ENCODE measurements at regions not wholly inside any gene's neighbourhood (a gene's known extent, or its start where the extent isn't known, plus 50 kb on each side); places are given as distances from the start of the nearest gene placed in this dataset.

- Histone ChIP-seq H3K23ac (ENCODE audit: insufficient read length) (no peak overlapping the region), H3K36me3 (ENCODE audit: control insufficient read depth in 2 of 4, insufficient read depth in 4 of 4, low read length in 3 of 4) (no peaks in the 10 kb centered on the region), H3K9me3 (ENCODE audit: insufficient read depth in 2 of 2, low read depth in 1 of 2, low read length in 1 of 2) (no peaks in the 10 kb centered on the region), H3K27ac (ENCODE audit: low read depth, low read length) (no peak overlapping the region), H3K9ac (replicated peaks in 1 of 4; ENCODE audit: extremely low read depth in 1 of 4, low read depth in 3 of 4, low read length in 3 of 4) (no peak overlapping the region), H3K23me2 (ENCODE audit: low read depth, low read length) (no peaks in the 10 kb centered on the region), H4K91ac (replicated peaks; ENCODE audit: insufficient read length, low read length) (no peak overlapping the region), H3K14ac (ENCODE audit: insufficient read length) (no peak overlapping the region), H3K79me2 (ENCODE audit: control insufficient read depth in 1 of 2, insufficient read depth in 2 of 2, low read length in 2 of 2) (no peaks in the 10 kb centered on the region), H4K5ac (ENCODE audit: insufficient read length, low read depth, low read length) (no peak overlapping the region), H3K27me3 (replicated peaks in 1 of 4; ENCODE audit: control insufficient read depth in 3 of 4, extremely low read depth in 1 of 4, insufficient read depth in 3 of 4, low read length in 3 of 4) (no peaks in the 10 kb centered on the region), H2AFZ (ENCODE audit: low read length) (no peak overlapping the region), H2BK20ac (ENCODE audit: low read length) (no peak overlapping the region), H3K4ac (replicated peaks; ENCODE audit: insufficient read length, low read depth, low read length) (no peak overlapping the region), H4K8ac (ENCODE audit: extremely low read depth, insufficient read depth, low read length) (no peak overlapping the region), H2BK120ac (replicated peaks; ENCODE audit: low read depth, low read length) (no peak overlapping the region), H3K18ac (ENCODE audit: extremely low read depth, low read length) (no peak overlapping the region), H2BK5ac (ENCODE audit: low read depth, low read length) (no peak overlapping the region), H4K20me1 (replicated peaks in 1 of 2; ENCODE audit: control insufficient read depth in 1 of 2, insufficient read depth in 2 of 2, low read length in 2 of 2) (no peaks in the 10 kb centered on the region), H3K56ac (replicated peaks; ENCODE audit: insufficient read length, low read depth, low read length) (no peak overlapping the region), H3K4me2 (ENCODE audit: insufficient read depth in 1 of 2, low read depth in 2 of 2, low read length in 2 of 2) (no peak overlapping the region), H2BK15ac (ENCODE audit: low read length) (no peak overlapping the region), H3K4me3 (ENCODE audit: extremely low read depth in 1 of 4, insufficient read depth in 2 of 4, low read depth in 3 of 4, low read length in 4 of 4) (no peak overlapping the region), H3K4me1 (replicated peaks in 1 of 4; ENCODE audit: control insufficient read depth in 3 of 4, insufficient read depth in 4 of 4, low read length in 3 of 4) (no peaks in the 10 kb centered on the region), H2AK5ac (ENCODE audit: low read depth, low read length) (no peak overlapping the region), H3K79me1 (ENCODE audit: low read depth, low read length) (no peaks in the 10 kb centered on the region), H2BK12ac (ENCODE audit: low read depth, low read length) (no peak overlapping the region)
- POLR2A ChIA-PET (ENCODE audit: partially characterized antibody), result no interaction called here
- no peak for DNase-seq (ENCODE audit: low read depth in 1 of 2, low spot score in 2 of 2)
- 85% methylated on average over 1 of the region's 1 CpG; no CpG with 5 or more reads in 1 of the 2 experiments for WGBS, 2 experiments (ENCODE audit: extremely low coverage in 1 of 2, insufficient coverage in 1 of 2, insufficient read length in 1 of 2, insufficient replicate concordance in 2 of 2, low coverage in 1 of 2, low lambda C conversion rate in 2 of 2, missing lambda C conversion rate in 1 of 2)
- CTCF ChIA-PET (ENCODE audit: partially characterized antibody), result interaction anchor here (0.7 to 2.7 kb wide), 3 partner anchors 14 to 95 kb away, joined by 3 to 9 read pairs (median 4); no protein-coding TSS in a partner anchor
- FAIRE-seq, result no peak
- TF ChIP-seq HDAC2 (IDR thresholded peaks at IDR 0.05; ENCODE audit: borderline replicate concordance in 1 of 2, low read depth in 2 of 2, low read length in 2 of 2) (no peak), SAP30 (IDR thresholded peaks at IDR 0.05; ENCODE audit: insufficient read depth, insufficient replicate concordance, low read length) (no peak), BACH1 (IDR thresholded peaks at IDR 0.05; ENCODE audit: low read length) (no peak), EZH2 (IDR thresholded peaks at IDR 0.05; ENCODE audit: low read depth, low read length, severe bottlenecking) (no peak), EGR1 (IDR thresholded peaks at IDR 0.05; ENCODE audit: borderline replicate concordance, low read depth, low read length) (no peak), CTBP2 (IDR thresholded peaks at IDR 0.05; ENCODE audit: borderline replicate concordance, insufficient read depth, insufficient read length, low read length) (no peak), RBBP5 (IDR thresholded peaks at IDR 0.05; ENCODE audit: borderline replicate concordance, low read depth, low read length) (no peak), SIRT6 (IDR thresholded peaks at IDR 0.05; ENCODE audit: low read length) (no peak), KDM4A (IDR thresholded peaks at IDR 0.05; ENCODE audit: low read depth, low read length, severe bottlenecking) (no peak), TCF12 (IDR thresholded peaks at IDR 0.05; ENCODE audit: low read depth, low read length) (no peak), POLR2A (IDR thresholded peaks at IDR 0.05; ENCODE audit: control extremely low read depth in 1 of 2, low read depth in 2 of 2, low read length in 2 of 2) (no peak)
Measured at GRCh38 chr12:39178837-39179236, 264.1 kb downstream of the KIF21A start.
